Ascending aorta (tissue), 2 donors: ENCODE measurements at regions not wholly inside any gene's neighbourhood (a gene's known extent, or its start where the extent isn't known, plus 50 kb on each side); places are given as distances from the start of the nearest gene placed in this dataset.

Experiments
- DNase-seq, 2 donors: peaks; one replicate each; pipeline ENCODE4 v3.0.0-alpha.2; 2019; ENCODE audit warnings: low spot score in 2 of 2
- H3K27ac ChIP-seq, 2 donors: fragments of 200-600 bp; sonication (generic); one replicate each; pipeline ENCODE4 v1.5.1; 2016 to 2017; ENCODE audit warnings: mild to moderate bottlenecking in 1 of 2
- H3K27me3 ChIP-seq: fragments of 200-600 bp; sonication (generic); one replicate; pipeline ENCODE4 v1.5.1; 2017
- H3K36me3 ChIP-seq, 2 donors: fragments of 200-600 bp; sonication (generic); one replicate each; pipeline ENCODE4 v1.5.1; 2016
- H3K4me1 ChIP-seq, 2 donors: fragments of 200-600 bp; sonication (generic); one replicate each; pipeline ENCODE4 v1.5.1; 2016 to 2017; ENCODE audit warnings: mild to moderate bottlenecking in 1 of 2
- H3K4me3 ChIP-seq, 2 donors: fragments of 200-600 bp; sonication (generic); one replicate each; pipeline ENCODE4 v1.5.1; 2016 to 2017; ENCODE audit warnings: mild to moderate bottlenecking in 1 of 2
- H3K9me3 ChIP-seq, 2 donors: fragments of 200-600 bp; sonication (generic); one replicate each; pipeline ENCODE4 v1.5.1; 2016
- CTCF ChIP-seq, 3 experiments: fragments of 200-600 bp in 2 of 3; fragments of 450-650 bp in 1 of 3; sonication (generic) in 2 of 3; IDR thresholded peaks; one replicate each; pipeline ENCODE4 v1.5.1; 2016 to 2019; ENCODE audit warnings: antibody characterized with exemption in 3 of 3, mild to moderate bottlenecking in 1 of 3, moderate library complexity in 1 of 3
- intact Hi-C: fragments of 100-400 bp; cut with DNase I; formaldehyde crosslinking; loops from one replicate; pipeline ENCODE4 v1.15.1; 2023

- intact Hi-C loops, result no loop called here
- Histone ChIP-seq H3K27ac (no peak overlapping the region), H3K27me3 (no peaks in the 10 kb centered on the region), H3K36me3 (no peaks in the 10 kb centered on the region), H3K4me1 (no peaks in the 10 kb centered on the region), H3K9me3 (no peaks in the 10 kb centered on the region), H3K4me3 (no peak overlapping the region)
- DNase-seq, result no peak
- no peak for TF ChIP-seq CTCF (IDR thresholded peaks at IDR 0.05)
These were observed 154.9 kb downstream of the WNT5A start for GRCh38 chr3:55332176-55332575.

GRCh38 chr3:55331524-55331923, 155.6 kb downstream of the WNT5A start:
- Histone ChIP-seq H3K9me3 (no peaks in the 10 kb centered on the region), H3K27ac (no peak overlapping the region), H3K27me3 (no peaks in the 10 kb centered on the region), H3K36me3 (no peaks in the 10 kb centered on the region), H3K4me1 (no peaks in the 10 kb centered on the region), H3K4me3 (no peak overlapping the region)
- intact Hi-C loops, result no loop called here
- no peak for DNase-seq
- TF ChIP-seq CTCF (IDR thresholded peaks at IDR 0.05), result no peak

GRCh38 chr3:55330756-55331155, 156.3 kb downstream of the WNT5A start:
- Histone ChIP-seq H3K36me3 (no peaks in the 10 kb centered on the region), H3K9me3 (no peaks in the 10 kb centered on the region), H3K4me1 (no peaks in the 10 kb centered on the region), H3K27ac (no peak overlapping the region), H3K4me3 (no peak overlapping the region), H3K27me3 (no peaks in the 10 kb centered on the region)
- DNase-seq, result no peak
- TF ChIP-seq CTCF (IDR thresholded peaks at IDR 0.05), result no peak
- intact Hi-C loops, result no loop called here

GRCh38 chr3:55330355-55330754, 156.8 kb downstream of the WNT5A start:
- H3K27me3 ChIP-seq, result no peaks in the 10 kb centered on the region
- no peaks in the 10 kb centered on the region for H3K36me3 ChIP-seq
- intact Hi-C loops, result no loop called here
- no peaks in the 10 kb centered on the region for H3K9me3 ChIP-seq
- H3K4me3 ChIP-seq, result no peak overlapping the region
- no peak overlapping the region for H3K27ac ChIP-seq
- no peak for TF ChIP-seq CTCF (IDR thresholded peaks at IDR 0.05)
- no peaks in the 10 kb centered on the region for H3K4me1 ChIP-seq
- DNase-seq, result no peak

- Histone ChIP-seq H3K27ac (no peak overlapping the region), H3K27me3 (no peaks in the 10 kb centered on the region), H3K9me3 (no peaks in the 10 kb centered on the region), H3K4me3 (no peak overlapping the region), H3K36me3 (no peaks in the 10 kb centered on the region), H3K4me1 (no peaks in the 10 kb centered on the region)
- TF ChIP-seq CTCF (IDR thresholded peaks at IDR 0.05), result no peak
- DNase-seq, result no peak
- intact Hi-C loops, result no loop called here
These were observed 157.3 kb downstream of the WNT5A start for GRCh38 chr3:55329849-55330248.
